Mesendoderm (in vitro differentiated cells): ENCODE measurements at regions not wholly inside any gene's neighbourhood (a gene's known extent, or its start where the extent isn't known, plus 50 kb on each side); places are given as distances from the start of the nearest gene placed in this dataset.

Experiments used
- DNase-seq: peaks from one replicate; pipeline ENCODE4 v3.0.0; 2013
- H2AK5ac ChIP-seq: 2 replicates; pipeline ENCODE4 v1.6.1; 2013; ENCODE audit warnings: low read length, inconsistent platforms
- H2BK120ac ChIP-seq: 2 replicates; pipeline ENCODE4 v1.6.1; 2013; ENCODE audit warnings: low read depth, mild to moderate bottlenecking, low read length, moderate library complexity, mixed read lengths
- H2BK15ac ChIP-seq: replicated peaks from 2 replicates; pipeline ENCODE4 v1.6.1; 2013; ENCODE audit warnings: low read depth, mild to moderate bottlenecking, moderate library complexity
- H2BK5ac ChIP-seq: 2 replicates; pipeline ENCODE4 v1.6.1; 2013; ENCODE audit warnings: low read length, inconsistent platforms
- H3K18ac ChIP-seq: 2 replicates; pipeline ENCODE4 v1.6.1; 2013; ENCODE audit warnings: mild to moderate bottlenecking, low read length, mixed read lengths
- H3K23ac ChIP-seq: one replicate; pipeline ENCODE4 v1.6.1; 2013; ENCODE audit warnings: low read length
- H3K27ac ChIP-seq: 2 replicates; pipeline ENCODE4 v1.5.1; 2013; ENCODE audit warnings: low read depth, mild to moderate bottlenecking, inconsistent platforms, low read length, moderate library complexity
- H3K27me3 ChIP-seq: 2 replicates; pipeline ENCODE4 v1.6.1; 2013; ENCODE audit warnings: low read length, control low read depth, mild to moderate bottlenecking, inconsistent platforms; ENCODE audit not compliant: insufficient read depth, poor library complexity
- H3K36me3 ChIP-seq: 2 replicates; pipeline ENCODE4 v1.6.1; 2013; ENCODE audit warnings: low read length, inconsistent platforms; ENCODE audit not compliant: control insufficient read depth, insufficient read depth
- H3K4ac ChIP-seq: one replicate; pipeline ENCODE4 v1.6.1; 2013; ENCODE audit warnings: low read depth, mild to moderate bottlenecking, low read length, moderate library complexity
- H3K4me1 ChIP-seq: 2 replicates; pipeline ENCODE4 v1.6.1; 2013; ENCODE audit warnings: low read depth, low read length, inconsistent platforms; ENCODE audit not compliant: control insufficient read depth
- H3K4me2 ChIP-seq: 2 replicates; pipeline ENCODE4 v1.6.1; 2013; ENCODE audit warnings: low read length
- H3K4me3 ChIP-seq: 2 replicates; pipeline ENCODE4 v1.5.1; 2013; ENCODE audit warnings: mild to moderate bottlenecking, low read length
- H3K56ac ChIP-seq: one replicate; pipeline ENCODE4 v1.6.1; 2013; ENCODE audit warnings: low read length
- H3K79me1 ChIP-seq: 2 replicates; pipeline ENCODE4 v1.6.1; 2013; ENCODE audit warnings: low read length, inconsistent platforms
- H3K79me2 ChIP-seq: 2 replicates; pipeline ENCODE4 v1.6.1; 2013; ENCODE audit warnings: mild to moderate bottlenecking, low read length; ENCODE audit not compliant: control insufficient read depth, insufficient read depth
- H3K9ac ChIP-seq: 2 replicates; pipeline ENCODE4 v1.6.1; 2013; ENCODE audit warnings: low read length, inconsistent platforms
- H4K5ac ChIP-seq: one replicate; pipeline ENCODE4 v1.6.1; 2013; ENCODE audit warnings: low read length
- H4K8ac ChIP-seq: one replicate; pipeline ENCODE4 v1.6.1; 2013; ENCODE audit warnings: low read depth, mild to moderate bottlenecking, control low read depth, low read length, moderate library complexity
- WGBS: extraction: QIAGEN DNeasy Blood & Tissue Kit; methylation state at CpG from one replicate; pipeline ENCODE4 v1.1.7; 2013; ENCODE audit warnings: low lambda C conversion rate, missing lambda C conversion rate; ENCODE audit not compliant: insufficient coverage; ENCODE audit errors: extremely low coverage; 5-methylcytosine and 5-hydroxymethylcytosine counted together

- H3K27me3 ChIP-seq = no peaks in the 10 kb centered on the region
- no peak overlapping the region for H3K56ac ChIP-seq
- no peak overlapping the region for H3K23ac ChIP-seq
- H3K4me3 ChIP-seq = no peak overlapping the region
- H3K18ac ChIP-seq = no peak overlapping the region
- no peak overlapping the region for H4K8ac ChIP-seq
- DNase-seq = peak; percentile 97
- H3K79me1 ChIP-seq = no peaks in the 10 kb centered on the region
- no peak overlapping the region for H2BK5ac ChIP-seq
- H3K9ac ChIP-seq = no peak overlapping the region
- no peaks in the 10 kb centered on the region for H3K79me2 ChIP-seq
- peaks cover 3% of the 10 kb centered on the region for H3K4me1 ChIP-seq
- no peak overlapping the region for H3K27ac ChIP-seq
- no peak overlapping the region for H2AK5ac ChIP-seq
- H3K4ac ChIP-seq = no peak overlapping the region
- no peak overlapping the region for H2BK120ac ChIP-seq
- H2BK15ac ChIP-seq = no peak overlapping the region
- no peaks in the 10 kb centered on the region for H3K36me3 ChIP-seq
- no CpG with 5 or more reads among the region's 5 CpGs for WGBS
- H4K5ac ChIP-seq = no peak overlapping the region
- no peak overlapping the region for H3K4me2 ChIP-seq
Observed at GRCh38 chr12:107402041-107403022, 283.3 kb upstream of the PWP1 start.

- Histone ChIP-seq H2BK120ac (no peak overlapping the region), H3K36me3 (no peaks in the 10 kb centered on the region), H4K5ac (no peak overlapping the region), H3K4ac (no peak overlapping the region), H3K27ac (no peak overlapping the region), H3K4me3 (no peak overlapping the region), H3K23ac (no peak overlapping the region), H3K27me3 (no peaks in the 10 kb centered on the region), H3K56ac (no peak overlapping the region), H3K79me2 (no peaks in the 10 kb centered on the region), H3K4me1 (no peaks in the 10 kb centered on the region), H4K8ac (no peak overlapping the region), H2BK5ac (no peak overlapping the region), H3K18ac (no peak overlapping the region), H3K79me1 (no peaks in the 10 kb centered on the region), H2BK15ac (no peak overlapping the region), H3K4me2 (no peak overlapping the region), H2AK5ac (no peak overlapping the region), H3K9ac (no peak overlapping the region)
- WGBS = no CpG with 5 or more reads among the region's 4 CpGs
- peak; percentile 73 for DNase-seq
Observed at GRCh38 chr12:107404981-107405380, 280.6 kb upstream of the PWP1 start.

- Histone ChIP-seq H4K5ac (no peak overlapping the region), H3K36me3 (no peaks in the 10 kb centered on the region), H3K27me3 (no peaks in the 10 kb centered on the region), H2AK5ac (no peak overlapping the region), H3K56ac (no peak overlapping the region), H3K4me3 (no peak overlapping the region), H3K79me2 (no peaks in the 10 kb centered on the region), H2BK5ac (no peak overlapping the region), H4K8ac (no peak overlapping the region), H3K18ac (no peak overlapping the region), H3K4me1 (no peaks in the 10 kb centered on the region), H3K27ac (no peak overlapping the region), H3K79me1 (no peaks in the 10 kb centered on the region), H3K4ac (no peak overlapping the region), H3K9ac (no peak overlapping the region), H3K23ac (no peak overlapping the region), H3K4me2 (no peak overlapping the region), H2BK120ac (no peak overlapping the region), H2BK15ac (no peak overlapping the region)
- no peak for DNase-seq
- WGBS = no CpG with 5 or more reads among the region's 7 CpGs
Observed at GRCh38 chr12:107405436-107405835, 280.2 kb upstream of the PWP1 start.

- no peak overlapping the region for H3K18ac ChIP-seq
- DNase-seq = no peak
- H3K79me2 ChIP-seq = no peaks in the 10 kb centered on the region
- no peaks in the 10 kb centered on the region for H3K36me3 ChIP-seq
- H2BK120ac ChIP-seq = no peak overlapping the region
- no peaks in the 10 kb centered on the region for H3K4me1 ChIP-seq
- H3K4ac ChIP-seq = no peak overlapping the region
- H2BK5ac ChIP-seq = no peak overlapping the region
- no peak overlapping the region for H2BK15ac ChIP-seq
- H3K9ac ChIP-seq = no peak overlapping the region
- H2AK5ac ChIP-seq = no peak overlapping the region
- H3K56ac ChIP-seq = no peak overlapping the region
- no peaks in the 10 kb centered on the region for H3K27me3 ChIP-seq
- no peak overlapping the region for H4K8ac ChIP-seq
- H3K4me3 ChIP-seq = no peak overlapping the region
- no peak overlapping the region for H3K27ac ChIP-seq
- no peak overlapping the region for H3K23ac ChIP-seq
- H3K4me2 ChIP-seq = no peak overlapping the region
- H4K5ac ChIP-seq = no peak overlapping the region
- H3K79me1 ChIP-seq = no peaks in the 10 kb centered on the region
- WGBS = no CpG with 5 or more reads among the region's 5 CpGs
Observed at GRCh38 chr12:107406932-107407331, 278.7 kb upstream of the PWP1 start.

GRCh38 chr12:107411792-107412535 lies 273.6 kb upstream of the PWP1 start:
- no CpG with 5 or more reads among the region's 14 CpGs for WGBS
- DNase-seq = no peak

More at GRCh38 chr12:107411792-107412535, 273.6 kb upstream of the PWP1 start:
- Histone ChIP-seq H4K8ac (no peak overlapping the region), H4K5ac (no peak overlapping the region), H3K36me3 (no peaks in the 10 kb centered on the region), H3K79me2 (no peaks in the 10 kb centered on the region), H3K79me1 (no peaks in the 10 kb centered on the region), H3K56ac (no peak overlapping the region), H3K4me3 (no peak overlapping the region), H3K27me3 (no peaks in the 10 kb centered on the region), H3K27ac (no peak overlapping the region), H2BK15ac (no peak overlapping the region), H3K9ac (no peak overlapping the region), H3K18ac (no peak overlapping the region), H3K4ac (no peak overlapping the region), H3K4me2 (no peak overlapping the region), H2BK5ac (no peak overlapping the region), H3K4me1 (no peaks in the 10 kb centered on the region), H3K23ac (no peak overlapping the region), H2AK5ac (no peak overlapping the region), H2BK120ac (no peak overlapping the region)
